Ramos (cell line): ENCODE measurements at regions not wholly inside any gene's neighbourhood (a gene's known extent, or its start where the extent isn't known, plus 50 kb on each side); places are given as distances from the start of the nearest gene placed in this dataset.
"Not testable (repeated sequence)": the region's sequence is repeated elsewhere in the genome, so short reads cannot be mapped to it uniquely, and the experiment has no call there.

ENCODE experiments used
- in situ Hi-C: fragments of 300-500 bp; cut with MboI; formaldehyde crosslinking; loops from one replicate; pipeline ENCODE4 v1.14.3; 2022; ENCODE audit warnings: low sequenced_read_pairs; ENCODE audit not compliant: unreplicated experiment

GRCh38 chr15:55126111-55126510 lies 70.6 kb downstream of the RSL24D1 start:
- in situ Hi-C loops, result no loop called here

- in situ Hi-C loops, result loop anchor here (25.0 kb wide), 1 partner anchor 1037 kb away; no protein-coding TSS in a partner anchor
Observed at GRCh38 chr15:55124616-55125015, 72.1 kb downstream of the RSL24D1 start.

- in situ Hi-C loops, result loop anchor here (25.0 kb wide), 1 partner anchor 1031 kb away; no protein-coding TSS in a partner anchor
Observed at GRCh38 chr15:55118344-55118870, 78.3 kb downstream of the RSL24D1 start.

- in situ Hi-C loops, result loop anchor here (25.0 kb wide), 1 partner anchor 1029 kb away; no protein-coding TSS in a partner anchor
Observed at GRCh38 chr15:55116636-55117035, 80.1 kb downstream of the RSL24D1 start.

- in situ Hi-C loops, result loop anchor here (25.0 kb wide), 1 partner anchor 1026 kb away; no protein-coding TSS in a partner anchor
Observed at GRCh38 chr15:55113736-55114135, 83.0 kb downstream of the RSL24D1 start.

GRCh38 chr15:55112706-55113105 lies 84.0 kb downstream of the RSL24D1 start:
- in situ Hi-C loops, result loop anchor here (25.0 kb wide), 1 partner anchor 1025 kb away; no protein-coding TSS in a partner anchor

- in situ Hi-C loops, result loop anchor here (25.0 kb wide), 1 partner anchor 1023 kb away; no protein-coding TSS in a partner anchor
Observed at GRCh38 chr15:55110446-55110845, 86.3 kb downstream of the RSL24D1 start.

- in situ Hi-C loops, result loop anchor here (25.0 kb wide), 1 partner anchor 1022 kb away; no protein-coding TSS in a partner anchor
Observed at GRCh38 chr15:55108858-55109518, 87.8 kb downstream of the RSL24D1 start.

- in situ Hi-C loops, result loop anchor here (25.0 kb wide), 1 partner anchor 1021 kb away; no protein-coding TSS in a partner anchor
Observed at GRCh38 chr15:55108448-55108847, 88.3 kb downstream of the RSL24D1 start.

- in situ Hi-C loops, result loop anchor here (25.0 kb wide), 1 partner anchor 1019 kb away; no protein-coding TSS in a partner anchor
Observed at GRCh38 chr15:55106155-55106554, 90.6 kb downstream of the RSL24D1 start.

- in situ Hi-C loops, result no loop called here
Observed at GRCh38 chr15:55094136-55094535, 102.6 kb downstream of the RSL24D1 start.

GRCh38 chr15:55088207-55088606 lies 108.5 kb downstream of the RSL24D1 start:
- in situ Hi-C loops, result no loop called here

GRCh38 chr15:55084673-55085072 lies 112.1 kb downstream of the RSL24D1 start:
- in situ Hi-C loops, result no loop called here

GRCh38 chr15:55084216-55084615 lies 112.5 kb downstream of the RSL24D1 start:
- in situ Hi-C loops, result no loop called here

GRCh38 chr15:55077052-55077451 lies 119.7 kb downstream of the RSL24D1 start:
- in situ Hi-C loops, result not testable (repeated sequence)

- in situ Hi-C loops, result no loop called here
Observed at GRCh38 chr15:55074431-55074830, 122.3 kb downstream of the RSL24D1 start.

GRCh38 chr15:55063970-55064369 lies 132.8 kb downstream of the RSL24D1 start:
- in situ Hi-C loops, result not testable (repeated sequence)

- in situ Hi-C loops, result no loop called here
Observed at GRCh38 chr15:55060836-55061235, 135.9 kb downstream of the RSL24D1 start.

- in situ Hi-C loops, result no loop called here
Observed at GRCh38 chr15:55056500-55056899, 140.2 kb downstream of the RSL24D1 start.

GRCh38 chr15:55044162-55044561 lies 152.6 kb downstream of the RSL24D1 start:
- in situ Hi-C loops, result no loop called here

- in situ Hi-C loops, result no loop called here
Observed at GRCh38 chr15:55037071-55037470, 159.7 kb downstream of the RSL24D1 start.
